B cell (primary cell): ENCODE measurements at regions not wholly inside any gene's neighbourhood (a gene's known extent, or its start where the extent isn't known, plus 50 kb on each side); places are given as distances from the start of the nearest gene placed in this dataset.

ENCODE experiments used
- ATAC-seq: fragments of 200-7000 bp; cut with Tn5 transposase; one replicate; pipeline ENCODE4 v1.10.0; 2021; ENCODE audit warnings: low read depth, mild to moderate bottlenecking, moderate number of reproducible peaks, moderate library complexity
- CTCF ChIA-PET: fragments of 350-600 bp; sonication (Branson Sonifier 250); formaldehyde crosslinking; loops from one replicate; lab custom pipeline; 2021; ENCODE audit warnings: antibody characterized with exemption, inconsistent platforms; lab: Charles Lee
- POLR2A ChIA-PET: fragments of 350-600 bp; sonication (Branson Sonifier 250); formaldehyde crosslinking; loops from one replicate; lab custom pipeline; 2021; ENCODE audit warnings: antibody characterized with exemption; lab: Charles Lee
- DNase-seq: peaks from one replicate; pipeline ENCODE4 v3.0.0; 2013
- H2AFZ ChIP-seq: 2 replicates; pipeline ENCODE4 v1.6.1; 2012; ENCODE audit warnings: mild to moderate bottlenecking, low read depth, low read length; ENCODE audit not compliant: insufficient read depth, poor library complexity, severe bottlenecking
- H3K27ac ChIP-seq, 2 donors: 1 replicate in 1 of 2; 2 replicates in 1 of 2; pipeline ENCODE4 v1.5.1; 2012 to 2013; ENCODE audit warnings: low read length in 2 of 2, mild to moderate bottlenecking in 2 of 2, moderate library complexity in 1 of 2
- H3K27me3 ChIP-seq, 4 experiments: fragments of 200-600 bp in 1 of 4; sonication (generic) in 1 of 4; replicated peaks in 1 of 4; 1 replicate in 2 of 4; 2 replicates in 2 of 4; pipeline versions ENCODE4 v1.6.1 to v1.7.0; 2013 to 2016; ENCODE audit warnings: low read length in 3 of 4, mild to moderate bottlenecking in 2 of 4, mixed read lengths in 1 of 4, moderate library complexity in 1 of 4; ENCODE audit not compliant: insufficient read depth in 4 of 4, control insufficient read depth in 3 of 4; ENCODE audit errors: control extremely low read depth in 1 of 4
- H3K36me3 ChIP-seq, 2 experiments: replicated peaks in 1 of 2; 1 replicate in 1 of 2; 2 replicates in 1 of 2; pipeline versions ENCODE4 v1.6.1 to v1.7.1; 2013; ENCODE audit warnings: low read length in 1 of 2; ENCODE audit not compliant: insufficient read depth in 2 of 2, control insufficient read depth in 1 of 2; ENCODE audit errors: control extremely low read depth in 1 of 2, extremely low read depth in 1 of 2
- H3K4me1 ChIP-seq, 2 donors: fragments of 200-600 bp in 1 of 2; sonication (generic) in 1 of 2; 1 replicate in 1 of 2; 2 replicates in 1 of 2; pipeline versions ENCODE4 v1.5.1 to v1.6.1; 2013 to 2017; ENCODE audit warnings: low read length in 2 of 2; ENCODE audit not compliant: control insufficient read depth in 2 of 2, insufficient read depth in 2 of 2
- H3K4me2 ChIP-seq: replicated peaks from 2 replicates; pipeline ENCODE3; 2012; ENCODE audit warnings: mild to moderate bottlenecking, low read depth, low read length; ENCODE audit not compliant: poor library complexity, severe bottlenecking
- H3K4me3 ChIP-seq, 5 experiments: fragments of 200-600 bp in 1 of 5; sonication (generic) in 1 of 5; 1 replicate in 3 of 5; 2 replicates in 2 of 5; pipeline versions ENCODE4 v1.5.1 to v1.7.0; 2011 to 2016; ENCODE audit warnings: low read length in 4 of 5, mild to moderate bottlenecking in 4 of 5, low read depth in 2 of 5, control low read depth in 1 of 5, moderate library complexity in 1 of 5; ENCODE audit not compliant: insufficient read depth in 1 of 5; ENCODE audit errors: control extremely low read depth in 1 of 5, extremely low read depth in 1 of 5
- H3K79me2 ChIP-seq: fragments of 200-600 bp; sonication (generic); one replicate; pipeline ENCODE4 v1.6.0; 2016; ENCODE audit warnings: low read length; ENCODE audit not compliant: control insufficient read depth, insufficient read depth
- H3K9ac ChIP-seq: fragments of 200-600 bp; sonication (generic); 2 replicates; pipeline ENCODE4 v1.6.1; 2017; ENCODE audit warnings: mild to moderate bottlenecking, low read length, moderate library complexity
- H3K9me3 ChIP-seq, 3 donors: one replicate each; pipeline versions ENCODE4 v1.6.1 to v1.7.1; 2013; ENCODE audit warnings: low read length in 2 of 3; ENCODE audit not compliant: control insufficient read depth in 2 of 3, insufficient read depth in 1 of 3; ENCODE audit errors: control extremely low read depth in 1 of 3
- H4K20me1 ChIP-seq: 2 replicates; pipeline ENCODE4 v1.6.0; 2012; ENCODE audit warnings: mild to moderate bottlenecking, low read length; ENCODE audit not compliant: insufficient read depth, control insufficient read depth, poor library complexity, severe bottlenecking
- H3K27ac Mint-ChIP-seq: one replicate; pipeline ENCODE4 v1.8.0; 2021; ENCODE audit warnings: mixed read lengths
- H3K27me3 Mint-ChIP-seq: one replicate; pipeline ENCODE4 v1.8.0; 2021; ENCODE audit warnings: mixed read lengths
- H3K4me1 Mint-ChIP-seq: one replicate; pipeline ENCODE4 v1.8.0; 2021; ENCODE audit warnings: mixed read lengths
- H3K4me3 Mint-ChIP-seq: one replicate; pipeline ENCODE4 v1.8.0; 2021; ENCODE audit warnings: mixed read lengths
- H3K9me3 Mint-ChIP-seq: one replicate; pipeline ENCODE4 v1.8.0; 2022; ENCODE audit warnings: mixed read lengths; ENCODE audit not compliant: insufficient read depth
- EZH2 ChIP-seq: IDR thresholded peaks from 2 replicates; pipeline ENCODE4 v1.6.1; 2012; ENCODE audit warnings: borderline replicate concordance, low read depth, mild to moderate bottlenecking, moderate library complexity, low read length; ENCODE audit not compliant: insufficient read depth, poor library complexity, severe bottlenecking
- WGBS: methylation state at CpG from one replicate; pipeline ENCODE4 v1.1.5; 2013; ENCODE audit warnings: missing lambda C conversion rate; ENCODE audit not compliant: insufficient coverage; 5-methylcytosine and 5-hydroxymethylcytosine counted together
- intact Hi-C: fragments of 100-400 bp; cut with micrococcal nuclease; formaldehyde crosslinking; loops from one replicate; pipeline ENCODE4 v1.10.0; 2022
- TF ChIP-seq, protein P1 (sequence below): fragments of 200-600 bp; IDR thresholded peaks from one replicate; pipeline ENCODE4 v1.8.0; 2022; ENCODE audit warnings: antibody characterized with exemption, mild to moderate bottlenecking

DNA sequence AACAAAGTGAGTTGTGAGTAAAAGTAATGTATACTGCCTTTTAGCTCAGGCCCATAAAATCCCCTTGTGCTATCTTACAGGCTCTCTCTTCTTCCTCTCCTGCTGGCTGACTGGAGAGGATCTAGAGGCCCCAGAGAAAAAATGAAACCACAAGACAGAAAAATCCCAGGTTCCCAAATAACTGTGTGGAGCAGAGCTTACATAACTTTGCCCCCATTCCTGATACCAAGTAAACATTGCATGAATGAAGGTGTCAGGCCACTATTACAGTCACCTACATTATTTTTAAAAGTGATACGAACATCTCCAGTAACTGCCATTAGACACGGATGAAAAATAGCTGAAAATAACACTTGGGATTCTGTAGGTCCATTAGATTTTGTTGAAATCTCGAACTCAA, 386.0 kb upstream of the NR5A2 start:
- no peak for TF ChIP-seq EZH2
- TF ChIP-seq, protein P1, sequence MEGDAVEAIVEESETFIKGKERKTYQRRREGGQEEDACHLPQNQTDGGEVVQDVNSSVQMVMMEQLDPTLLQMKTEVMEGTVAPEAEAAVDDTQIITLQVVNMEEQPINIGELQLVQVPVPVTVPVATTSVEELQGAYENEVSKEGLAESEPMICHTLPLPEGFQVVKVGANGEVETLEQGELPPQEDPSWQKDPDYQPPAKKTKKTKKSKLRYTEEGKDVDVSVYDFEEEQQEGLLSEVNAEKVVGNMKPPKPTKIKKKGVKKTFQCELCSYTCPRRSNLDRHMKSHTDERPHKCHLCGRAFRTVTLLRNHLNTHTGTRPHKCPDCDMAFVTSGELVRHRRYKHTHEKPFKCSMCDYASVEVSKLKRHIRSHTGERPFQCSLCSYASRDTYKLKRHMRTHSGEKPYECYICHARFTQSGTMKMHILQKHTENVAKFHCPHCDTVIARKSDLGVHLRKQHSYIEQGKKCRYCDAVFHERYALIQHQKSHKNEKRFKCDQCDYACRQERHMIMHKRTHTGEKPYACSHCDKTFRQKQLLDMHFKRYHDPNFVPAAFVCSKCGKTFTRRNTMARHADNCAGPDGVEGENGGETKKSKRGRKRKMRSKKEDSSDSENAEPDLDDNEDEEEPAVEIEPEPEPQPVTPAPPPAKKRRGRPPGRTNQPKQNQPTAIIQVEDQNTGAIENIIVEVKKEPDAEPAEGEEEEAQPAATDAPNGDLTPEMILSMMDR: no peak
- Histone ChIP-seq H3K9me3 (no peaks in the 10 kb centered on the region), H2AFZ (no peak overlapping the region), H3K4me3 (no peak overlapping the region), H3K27me3 (no peaks in the 10 kb centered on the region), H3K27ac (no peak overlapping the region), H3K4me2 (no peak overlapping the region), H4K20me1 (no peaks in the 10 kb centered on the region), H3K4me1 (no peaks in the 10 kb centered on the region), H3K36me3 (no peaks in the 10 kb centered on the region), H3K9ac (no peak overlapping the region), H3K79me2 (no peaks in the 10 kb centered on the region)
- Mint-ChIP-seq H3K4me3 (no peak overlapping the region), H3K4me1 (no peaks in the 10 kb centered on the region), H3K9me3 (no peaks in the 10 kb centered on the region), H3K27me3 (no peaks in the 10 kb centered on the region), H3K27ac (no peak overlapping the region)
- CTCF ChIA-PET: no interaction called here
- DNase-seq (no peak), ATAC-seq (no peak)
- WGBS: no CpG with 5 or more reads among the region's 3 CpGs
- POLR2A ChIA-PET: no interaction called here
- intact Hi-C loops: no loop called here

DNA sequence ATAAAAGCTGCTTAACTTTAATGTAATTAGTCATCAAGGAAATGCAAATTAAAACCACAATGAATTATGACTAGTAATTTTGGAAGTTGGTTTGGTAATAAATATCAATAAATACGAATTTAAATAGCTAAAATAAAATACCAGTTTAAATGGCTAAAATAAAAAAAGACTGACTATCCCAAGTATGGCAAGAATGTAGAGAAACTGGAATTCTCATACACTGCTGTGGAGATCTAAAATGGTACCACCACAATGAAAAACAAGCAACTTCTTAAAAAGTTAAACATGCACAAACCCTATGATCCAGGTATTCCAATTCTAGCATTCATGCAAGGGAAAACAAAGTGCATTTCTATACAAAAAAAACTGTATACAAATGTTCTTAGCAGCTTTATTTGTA, 382.6 kb upstream of the NR5A2 start:
- POLR2A ChIA-PET: no interaction called here
- ATAC-seq (no peak), DNase-seq (no peak)
- H4K20me1 ChIP-seq: no peaks in the 10 kb centered on the region
- no peak overlapping the region for H2AFZ ChIP-seq
- Mint-ChIP-seq H3K4me1 (no peaks in the 10 kb centered on the region), H3K9me3 (peaks cover 2% of the 10 kb centered on the region), H3K4me3 (no peak overlapping the region), H3K27ac (no peak overlapping the region), H3K27me3 (peaks cover 1% of the 10 kb centered on the region)
- no peak overlapping the region for H3K9ac ChIP-seq
- TF ChIP-seq EZH2: no peak
- TF ChIP-seq, protein P1: no peak
- no peak overlapping the region for H3K27ac ChIP-seq
- WGBS: no CpG with 5 or more reads among the region's 1 CpG
- no peak overlapping the region for H3K4me3 ChIP-seq
- peaks cover 0 to 9% (median 0%) of the 10 kb centered on the region in 3 donors for H3K9me3 ChIP-seq
- no peak overlapping the region for H3K4me2 ChIP-seq
- CTCF ChIA-PET: no interaction called here
- no peaks in the 10 kb centered on the region for H3K36me3 ChIP-seq
- no peaks in the 10 kb centered on the region for H3K4me1 ChIP-seq
- no peaks in the 10 kb centered on the region for H3K27me3 ChIP-seq
- H3K79me2 ChIP-seq: no peaks in the 10 kb centered on the region
- intact Hi-C loops: no loop called here
